Fibroblast of lung (primary cell): ENCODE measurements at regions not wholly inside any gene's neighbourhood (a gene's known extent, or its start where the extent isn't known, plus 50 kb on each side); places are given as distances from the start of the nearest gene placed in this dataset.

Experiments
- CTCF ChIP-seq, 2 donors: IDR thresholded peaks in 1 of 2; conservative IDR thresholded peaks in 1 of 2; 1 replicate in 1 of 2; 2 replicates in 1 of 2; pipeline ENCODE4 v1.5.1; 2011 to 2012; ENCODE audit warnings: low read length in 2 of 2, control low read depth in 1 of 2, inconsistent platforms in 1 of 2, low read depth in 1 of 2, mild to moderate bottlenecking in 1 of 2
- EZH2 ChIP-seq: IDR thresholded peaks from 2 replicates; pipeline ENCODE4 v1.5.1; 2012; ENCODE audit warnings: low read length, control low read depth, mild to moderate bottlenecking; ENCODE audit errors: missing control alignments

- TF ChIP-seq CTCF (conservative IDR thresholded peaks at IDR 0.05 in 1 of 2, IDR thresholded peaks at IDR 0.05 in 1 of 2; ENCODE audit: low read depth in 1 of 2, low read length in 2 of 2) = no peak
- TF ChIP-seq EZH2 = no peak
Observed at GRCh38 chr15:66941791-66942190, 123.6 kb upstream of the SMAD3 start.
